ENCODE measurements at regions not wholly inside any gene's neighbourhood (a gene's known extent, or its start where the extent isn't known, plus 50 kb on each side); places are given as distances from the start of the nearest gene placed in this dataset.
A peak's percentile ranks its signal among the peaks of the same experiment; 100 is the strongest.
"Not testable (repeated sequence)": the region's sequence is repeated elsewhere in the genome, so short reads cannot be mapped to it uniquely, and the experiment has no call there.

DNA sequence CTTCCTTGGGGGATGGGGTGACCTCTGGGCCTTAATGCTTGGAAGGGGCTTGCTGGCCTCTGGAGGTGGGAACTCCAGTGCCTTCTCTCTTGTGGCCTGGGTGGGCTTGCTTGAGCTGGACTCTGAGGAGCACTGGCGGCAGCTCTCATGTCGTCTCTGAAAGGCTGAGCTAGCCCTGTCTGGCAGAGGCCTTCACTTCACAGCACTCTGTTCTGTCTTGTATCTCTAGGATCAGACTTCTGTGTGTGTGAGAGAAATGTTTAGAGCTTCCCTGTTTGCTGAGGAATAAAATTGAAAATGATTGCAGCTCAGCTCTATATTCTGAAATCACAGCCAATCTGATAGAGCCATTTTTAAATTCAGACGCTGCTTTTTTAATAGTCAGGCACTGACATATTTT, 185.3 kb downstream of the KCNRG start:
- DNase-seq, result no peak

GRCh38 chr13:50200988-50201387, 185.7 kb downstream of the KCNRG start:
- DNase-seq, result no peak

DNA sequence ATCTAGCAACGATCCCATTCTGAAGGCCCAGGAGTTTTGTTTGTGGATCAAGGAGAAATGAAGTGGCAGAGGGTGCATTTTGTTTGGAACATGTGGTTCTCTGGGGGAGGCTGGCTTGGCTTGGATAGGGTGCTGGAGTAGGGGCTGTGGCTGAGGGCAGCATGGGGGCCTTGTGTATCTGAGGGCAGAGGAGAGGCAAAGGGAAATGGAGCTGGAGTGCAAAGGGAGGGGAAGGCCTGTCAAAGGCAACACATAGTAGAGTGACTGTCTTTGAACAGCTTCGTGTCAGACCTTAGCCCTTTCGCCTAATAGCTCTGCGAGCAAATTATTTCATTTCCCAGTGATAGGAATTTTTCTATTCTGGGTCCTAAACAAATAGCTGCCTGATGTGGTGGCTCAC, 187.2 kb downstream of the KCNRG start:
- DNase-seq, result no peak

DNA sequence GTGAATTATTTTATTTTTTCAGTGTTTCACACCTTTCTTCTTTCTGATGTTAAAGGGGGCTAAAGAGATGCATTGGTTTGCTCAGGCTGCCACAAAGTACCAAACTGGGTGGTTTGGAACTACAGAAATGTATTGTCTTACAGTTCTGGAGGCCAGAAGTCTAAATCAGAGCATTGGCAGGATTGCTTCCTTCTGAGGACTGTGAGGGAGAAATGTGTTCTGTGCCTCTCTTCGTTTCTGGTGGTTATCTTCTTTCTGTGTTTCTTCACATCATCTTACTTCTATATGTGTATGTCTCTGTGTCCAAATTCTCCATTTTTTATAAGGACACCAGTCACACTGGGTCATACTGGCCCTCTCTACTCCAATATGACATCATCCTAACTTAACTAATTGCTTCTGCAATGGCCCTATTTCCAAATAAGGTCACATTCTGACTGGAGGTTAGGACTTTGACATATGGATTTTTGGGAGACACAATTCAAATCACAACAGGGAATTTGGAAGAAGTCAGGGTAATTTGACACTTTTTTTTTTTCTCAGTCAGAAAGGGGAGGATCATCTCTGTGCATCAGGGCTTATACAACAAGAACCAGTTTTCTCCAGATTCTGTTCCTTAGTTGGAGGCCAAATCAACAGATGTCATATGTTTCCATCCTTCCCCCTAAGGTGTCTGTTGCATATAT, 188.2 kb downstream of the KCNRG start:
- DNase-seq, result peak; percentile 54 to 62

DNA sequence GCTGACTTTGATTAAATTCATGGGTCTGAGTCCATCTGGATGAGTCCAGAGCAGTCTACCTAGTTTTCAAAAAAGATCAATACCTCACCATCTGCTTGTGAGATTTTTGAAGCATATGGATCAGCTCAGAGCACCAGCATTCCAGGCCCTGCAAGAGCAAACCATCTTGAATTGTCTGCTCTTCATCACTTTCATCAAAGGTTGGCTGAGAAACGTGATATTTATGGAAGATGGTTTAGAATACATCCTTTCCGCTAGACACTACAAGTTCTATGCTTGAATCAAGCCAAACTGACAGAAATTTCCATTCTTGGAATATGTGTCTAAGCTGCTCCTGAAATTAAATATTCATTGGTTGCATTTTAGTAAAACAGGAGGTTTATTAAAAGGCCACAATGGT, 190.3 kb downstream of the KCNRG start:
- DNase-seq, result no peak

DNA sequence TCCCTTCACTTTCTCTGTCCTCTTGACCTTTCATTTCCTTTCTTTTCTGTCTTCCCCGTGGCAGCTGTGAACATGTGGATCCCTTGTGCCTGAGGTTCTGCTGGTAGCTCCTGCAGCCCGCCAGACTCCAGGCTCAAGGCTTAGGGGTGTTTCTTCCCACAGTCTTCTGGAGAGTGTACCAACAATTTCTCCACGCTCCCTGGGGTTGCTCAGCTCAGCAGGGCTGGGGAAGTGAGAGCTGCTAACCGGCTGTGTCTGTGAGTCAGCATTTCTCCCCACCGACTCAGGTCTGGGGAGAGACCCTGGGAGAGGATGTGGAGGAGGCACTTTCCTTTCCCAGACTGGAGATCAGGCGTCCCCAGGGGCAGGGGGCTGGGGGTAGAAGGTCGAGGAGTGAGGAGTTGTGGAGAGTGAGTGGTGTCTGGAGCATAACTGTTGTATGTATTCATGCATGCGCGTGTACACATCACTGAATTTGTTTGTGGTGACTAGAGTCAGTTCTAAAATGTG, 193.6 kb downstream of the KCNRG start:
- peak; percentile 83 to 94 for DNase-seq

DNA sequence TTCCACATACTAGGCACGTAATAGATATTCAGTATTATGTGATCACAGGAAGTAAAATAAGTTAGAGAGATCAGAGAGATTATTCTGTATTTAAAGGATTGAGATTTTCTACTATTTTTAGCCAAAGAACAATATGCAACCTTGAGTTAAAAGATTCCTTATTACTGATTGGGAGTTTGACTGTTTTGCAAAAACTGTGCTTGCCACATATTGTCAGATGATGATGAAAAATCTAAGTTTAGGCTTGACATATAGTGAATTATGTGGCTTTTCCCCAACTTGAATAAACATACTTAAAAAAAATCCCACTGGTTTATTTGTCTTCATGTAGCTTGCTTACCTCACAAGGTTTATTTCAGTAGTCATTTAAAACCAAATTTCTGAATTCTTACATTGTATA, 194.4 kb downstream of the KCNRG start:
- DNase-seq, result peak; percentile 86 to 93

DNA sequence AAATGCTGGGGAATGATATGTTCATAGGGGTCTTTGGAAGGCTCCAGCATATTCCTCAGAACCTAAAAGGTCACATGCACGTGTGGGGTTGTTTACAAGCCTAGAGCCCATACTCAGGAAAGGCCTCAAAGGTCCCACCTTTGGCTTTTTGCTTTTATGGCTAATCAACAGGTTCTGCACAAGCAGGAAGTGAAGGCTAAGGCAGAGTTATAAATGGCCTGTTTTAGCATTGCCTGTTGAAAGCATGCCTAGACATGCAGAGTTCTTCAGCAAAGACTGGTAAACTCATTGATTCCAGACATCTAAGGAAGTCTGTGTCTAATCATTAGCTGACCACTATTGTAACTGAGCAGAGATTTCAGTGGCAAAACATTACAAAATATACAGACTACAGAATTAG, 198.3 kb downstream of the KCNRG start:
- no peak for DNase-seq

- DNase-seq, result peak; percentile 23 to 34
Observed at GRCh38 chr13:50214514-50214913, 199.3 kb downstream of the KCNRG start.

GRCh38 chr13:50215399-50215798, 200.2 kb downstream of the KCNRG start:
- no peak for DNase-seq

- no peak for DNase-seq
Observed at GRCh38 chr13:50219743-50220142, 204.5 kb downstream of the KCNRG start.

GRCh38 chr13:50220938-50221337, 205.7 kb downstream of the KCNRG start:
- peak; percentile 81 to 83 for DNase-seq

DNA sequence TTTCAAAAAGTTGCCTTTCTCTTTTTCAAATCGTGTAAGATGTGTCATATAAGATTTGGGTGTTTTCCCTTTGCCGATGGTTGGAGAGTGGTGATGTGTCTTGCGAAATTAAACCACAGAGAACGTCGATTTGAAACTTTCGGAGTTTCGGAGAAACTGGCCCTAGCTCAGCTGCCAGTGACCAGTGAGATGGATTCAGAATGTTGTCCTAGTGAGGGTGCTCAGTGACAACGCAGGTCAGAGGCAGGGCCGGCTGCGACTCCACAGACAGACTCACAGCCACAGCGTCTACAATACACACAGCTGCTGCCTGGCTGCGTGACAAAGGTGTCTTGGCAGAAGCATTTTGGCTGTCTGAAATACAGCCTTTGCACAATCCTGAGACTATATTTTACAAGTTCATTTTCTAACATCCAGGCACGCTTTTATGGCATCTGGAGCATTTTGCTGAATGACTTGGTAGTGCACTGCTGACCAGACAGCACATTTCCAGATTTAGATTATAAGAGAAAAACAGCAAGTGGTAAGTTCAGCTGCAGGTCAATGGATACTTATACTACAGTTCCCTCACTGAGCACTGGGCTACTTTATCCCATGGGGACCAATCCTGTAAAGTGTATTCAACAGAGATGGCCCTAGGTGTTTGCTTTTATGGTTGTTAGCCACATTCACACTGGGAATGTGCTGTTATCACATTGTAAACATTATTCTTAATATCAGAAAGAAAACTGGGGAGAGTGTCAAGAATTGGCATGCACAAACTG, 207.5 kb downstream of the KCNRG start:
- peak; percentile 95 to 96 for DNase-seq

GRCh38 chr13:50224534-50224933, 209.3 kb downstream of the KCNRG start:
- DNase-seq, result peak; percentile 76 to 87

- DNase-seq, result no peak
Observed at GRCh38 chr13:50225193-50226155, 210.2 kb downstream of the KCNRG start.

DNA sequence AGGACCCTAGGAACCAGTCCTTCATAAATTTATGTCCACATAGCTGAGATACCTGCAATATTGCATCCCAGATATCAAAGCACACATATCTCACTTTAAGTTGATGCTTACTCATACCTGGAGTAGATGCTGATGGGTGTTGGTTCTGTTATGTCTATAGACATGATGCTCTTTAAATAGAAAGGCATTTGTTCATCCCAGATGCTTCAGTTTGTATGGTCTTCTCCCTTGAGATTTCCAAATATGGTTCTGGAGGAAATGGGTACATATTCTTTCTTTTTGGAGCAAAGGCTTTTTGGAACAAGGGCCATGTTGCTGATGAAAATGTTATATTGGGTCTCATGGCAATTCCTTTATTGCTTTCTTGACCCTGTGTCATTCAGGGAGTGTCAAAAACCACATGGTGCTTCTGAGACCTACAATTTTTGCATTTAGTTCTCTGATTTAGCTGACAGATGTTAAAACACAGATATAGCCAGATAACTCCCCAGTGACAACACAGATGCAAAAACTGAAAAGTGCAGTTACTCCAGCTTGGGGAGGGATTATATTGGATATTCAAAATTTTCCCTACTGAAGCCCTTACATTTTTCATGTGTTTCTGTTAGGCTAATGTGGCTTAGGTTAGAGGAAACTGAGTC, 211.4 kb downstream of the KCNRG start:
- DNase-seq, result peak in 1 of 2 donors; percentile 67

GRCh38 chr13:50227361-50227760, 212.1 kb downstream of the KCNRG start:
- DNase-seq, result peak in 1 of 2 donors; percentile 70

DNA sequence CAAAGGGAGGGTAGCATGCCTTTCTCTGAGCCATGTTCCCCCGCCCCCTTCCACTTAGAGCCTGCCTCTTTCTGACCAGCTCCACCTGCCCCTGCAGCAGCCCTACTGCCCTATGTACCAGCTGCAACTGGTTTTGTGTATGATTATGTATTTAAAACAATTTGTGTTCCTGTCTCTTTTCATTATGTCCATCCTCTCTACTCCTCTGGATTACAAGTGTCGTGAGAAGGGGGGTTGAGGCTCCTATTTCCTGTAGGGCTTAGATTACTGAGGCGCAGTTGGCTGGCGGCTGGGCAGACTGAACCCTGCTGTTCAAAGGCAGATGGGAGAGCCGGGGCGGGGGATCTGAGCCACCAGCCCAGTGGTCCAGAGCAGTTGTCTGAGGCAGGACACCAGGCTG, 213.3 kb downstream of the KCNRG start:
- no peak for DNase-seq

GRCh38 chr13:50229960-50230661, 214.9 kb downstream of the KCNRG start:
- peak; percentile 89 to 94 for DNase-seq

DNA sequence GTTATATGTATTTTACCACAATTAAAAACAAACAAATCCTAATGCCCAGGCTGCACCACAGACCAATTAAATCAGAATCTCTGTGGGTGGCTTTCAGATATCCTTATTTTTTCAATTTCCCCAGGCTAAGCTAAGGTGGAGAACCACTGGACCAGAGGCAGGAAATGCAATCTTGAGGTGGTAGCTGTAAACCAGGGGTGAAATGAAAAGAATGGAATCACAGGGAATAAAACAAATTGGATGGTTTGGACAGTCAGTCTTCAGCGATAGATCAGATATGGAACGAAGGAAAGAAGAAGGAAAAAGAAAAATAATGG, 215.4 kb downstream of the KCNRG start:
- no peak for DNase-seq

- not testable (repeated sequence) for DNase-seq
Observed at GRCh38 chr13:50233574-50233973, 218.3 kb downstream of the KCNRG start.

Data from inflammatory macrophage treated with lipopolysaccharide for 1 hour (primary cell).